Erythroblast (primary cell): ENCODE measurements at regions not wholly inside any gene's neighbourhood (a gene's known extent, or its start where the extent isn't known, plus 50 kb on each side); places are given as distances from the start of the nearest gene placed in this dataset.

Source experiments
- GATA1 ChIP-seq: IDR thresholded peaks from 2 replicates; pipeline ENCODE4 v1.6.1; 2011; ENCODE audit warnings: low read depth, mild to moderate bottlenecking, control low read depth, low read length, moderate library complexity
- POLR2A ChIP-seq: IDR thresholded peaks from 2 replicates; pipeline ENCODE4 v1.6.1; 2011; ENCODE audit warnings: mild to moderate bottlenecking, low read length

DNA sequence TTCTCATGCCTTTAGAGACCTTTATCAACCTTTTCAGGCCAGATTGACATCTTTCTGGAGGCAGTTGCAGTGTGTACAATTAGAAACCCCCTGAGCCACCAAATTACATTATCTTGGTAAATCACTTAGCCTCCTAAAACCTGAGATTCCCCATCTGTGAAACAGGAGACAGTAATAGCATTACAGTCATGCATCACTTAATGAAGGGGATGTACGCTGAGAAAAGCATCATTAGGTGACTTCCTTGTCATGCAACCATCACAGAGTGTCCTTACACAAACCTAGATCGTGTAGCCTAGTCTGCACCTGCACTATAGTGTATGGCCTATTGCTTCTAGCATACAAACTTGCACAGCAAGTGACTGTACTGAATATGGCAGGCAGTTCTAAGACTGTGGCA is 400.8 kb upstream of the CNTN3 start:
- TF ChIP-seq POLR2A (no peak), GATA1 (no peak)
